A549 (cell line): ENCODE measurements at regions not wholly inside any gene's neighbourhood (a gene's known extent, or its start where the extent isn't known, plus 50 kb on each side); places are given as distances from the start of the nearest gene placed in this dataset.

ENCODE experiments used
- ATAC-seq, 2 experiments: fragments of 200-7000 bp in 1 of 2; fragments of >200 bp in 1 of 2; cut with Nextera tagmentation in 1 of 2; cut with Tn5 transposase in 1 of 2; 3 replicates each; pipeline versions ENCODE4 v1.8.0 to v1.9.1; 2018 to 2020; ENCODE audit warnings: mild to moderate bottlenecking in 1 of 2, moderate library complexity in 1 of 2
- CTCF ChIA-PET: fragments of 300-600 bp; sonication (Branson Sonifier 250); formaldehyde crosslinking; extraction: SDS; loops from one replicate; lab custom pipeline; 2021; ENCODE audit warnings: antibody characterized with exemption, inconsistent platforms; lab: Yijun Ruan, JAX
- POLR2A ChIA-PET: fragments of 350-600 bp; formaldehyde crosslinking; extraction: SDS; loops from one replicate; lab custom pipeline; 2021; ENCODE audit warnings: antibody characterized with exemption, inconsistent platforms; lab: Yijun Ruan, JAX
- DNase-seq, 2 experiments: peaks; one replicate each; pipeline versions ENCODE4 v3.0.0 to v3.0.0-alpha.2; 2011 to 2016; ENCODE audit warnings: low read depth in 1 of 2, low spot score in 1 of 2
- FAIRE-seq: peaks from 2 replicates; lab custom pipeline; 2011; peaks lifted over from hg19 to GRCh38; lab: Jason Lieb, UNC
- H3K27ac ChIP-seq, 2 experiments: fragments of >200 bp; sonication (Bioruptor Twin); formaldehyde crosslinking; 3 replicates each; pipeline ENCODE4 v1.5.1; 2016 to 2017
- H3K4me1 ChIP-seq: fragments of >200 bp; sonication (Bioruptor Twin); formaldehyde crosslinking; 3 replicates; pipeline ENCODE4 v1.6.1; 2016
- H3K4me2 ChIP-seq: fragments of >200 bp; sonication (Bioruptor Twin); formaldehyde crosslinking; 3 replicates; pipeline ENCODE4 v1.6.1; 2016
- H3K4me3 ChIP-seq: fragments of >200 bp; sonication (Bioruptor Twin); formaldehyde crosslinking; 3 replicates; pipeline ENCODE4 v1.5.1; 2016
- H3K9me3 ChIP-seq: fragments of >200 bp; sonication (Bioruptor Twin); formaldehyde crosslinking; 3 replicates; pipeline ENCODE4 v1.6.1; 2016
- BHLHE40 ChIP-seq: IDR thresholded peaks from 2 replicates; pipeline ENCODE4 v1.6.1; 2012; ENCODE audit warnings: low read depth, low read length, inconsistent platforms
- CHD2 ChIP-seq: fragments of 150-350 bp; IDR thresholded peaks from 2 replicates; pipeline ENCODE4 v1.6.1; 2014; ENCODE audit warnings: low read length; ENCODE audit not compliant: partially characterized antibody
- CHD4 ChIP-seq: fragments of 200-600 bp; sonication (generic); IDR thresholded peaks from 2 replicates; pipeline ENCODE4 v1.6.1; 2016; ENCODE audit warnings: antibody characterized with exemption, mild to moderate bottlenecking, borderline replicate concordance
- E2F6 ChIP-seq: IDR thresholded peaks from 2 replicates; pipeline ENCODE4 v1.6.1; 2012; ENCODE audit warnings: low read depth, borderline replicate concordance
- EHMT2 ChIP-seq: fragments of 200-600 bp; sonication (generic); IDR thresholded peaks from 2 replicates; pipeline ENCODE4 v1.6.1; 2016; ENCODE audit warnings: antibody characterized with exemption, low read depth, mild to moderate bottlenecking, moderate library complexity
- ELK1 ChIP-seq: fragments of 150-350 bp; IDR thresholded peaks from 2 replicates; pipeline ENCODE4 v1.6.1; 2014; ENCODE audit warnings: low read depth, mild to moderate bottlenecking, low read length
- EP300 ChIP-seq, 2 experiments: fragments of >200 bp; sonication (Bioruptor Twin); formaldehyde crosslinking; IDR thresholded peaks; 2 replicates in 1 of 2; 3 replicates in 1 of 2; pipeline ENCODE4 v1.6.1; 2016 to 2017
- ESRRA ChIP-seq: fragments of 150-350 bp; IDR thresholded peaks from 2 replicates; pipeline ENCODE4 v1.6.1; 2014; ENCODE audit warnings: mild to moderate bottlenecking, low read length, borderline replicate concordance
- FOSB ChIP-seq: fragments of 250-450 bp; sonication (Bioruptor Pico); IDR thresholded peaks from 2 replicates; pipeline ENCODE4 v1.5.0; 2020; ENCODE audit warnings: mild to moderate bottlenecking, moderate library complexity
- GATA3 ChIP-seq: IDR thresholded peaks from 2 replicates; pipeline ENCODE4 v1.6.1; 2012; ENCODE audit warnings: borderline replicate concordance
- HDAC2 ChIP-seq: fragments of 200-600 bp; sonication (generic); IDR thresholded peaks from 2 replicates; pipeline ENCODE4 v1.6.1; 2016
- HES2 ChIP-seq: fragments of >200 bp; sonication (Bioruptor Twin); formaldehyde crosslinking; IDR thresholded peaks from 2 replicates; pipeline ENCODE4 v1.6.1; 2016
- HMGXB4 ChIP-seq: fragments of 250-450 bp; sonication (Bioruptor Pico); IDR thresholded peaks from 2 replicates; pipeline ENCODE4 v1.5.0; 2021; ENCODE audit warnings: mild to moderate bottlenecking, moderate library complexity, borderline replicate concordance
- HOXB13 ChIP-seq: fragments of 250-450 bp; sonication (Bioruptor Pico); IDR thresholded peaks from 2 replicates; pipeline ENCODE4 v1.5.0; 2020; ENCODE audit warnings: low read depth, mild to moderate bottlenecking, moderate library complexity
- JUN ChIP-seq, 2 experiments: fragments of >200 bp; sonication (Bioruptor Twin); formaldehyde crosslinking; IDR thresholded peaks; 2 replicates in 1 of 2; 3 replicates in 1 of 2; pipeline ENCODE4 v1.6.1; 2016 to 2017
- MAFK ChIP-seq: fragments of 450-650 bp; IDR thresholded peaks from 2 replicates; pipeline ENCODE4 v1.6.1; 2014; ENCODE audit not compliant: partially characterized antibody
- MAX ChIP-seq: IDR thresholded peaks from 2 replicates; pipeline ENCODE4 v1.6.1; 2012
- NFE2L2 ChIP-seq: fragments of 150-350 bp; conservative IDR thresholded peaks from 2 replicates; pipeline ENCODE4 v1.6.1; 2014; ENCODE audit warnings: low read length
- POLR2A ChIP-seq: IDR thresholded peaks from 2 replicates; pipeline ENCODE4 v1.6.1; 2012; ENCODE audit warnings: mild to moderate bottlenecking, low read length
- POLR2AphosphoS2 ChIP-seq: conservative IDR thresholded peaks from 2 replicates; pipeline ENCODE4 v1.6.1; 2012; ENCODE audit warnings: low read length, improper control_type of control experiment, inconsistent platforms
- RAD21 ChIP-seq, 2 experiments: fragments of >200 bp in 1 of 2; sonication (Bioruptor Twin) in 1 of 2; formaldehyde crosslinking in 1 of 2; IDR thresholded peaks in 1 of 2; conservative IDR thresholded peaks in 1 of 2; 2 replicates in 1 of 2; 3 replicates in 1 of 2; pipeline ENCODE4 v1.6.1; 2012 to 2018; ENCODE audit warnings: inconsistent platforms in 1 of 2
- RARB ChIP-seq: fragments of 250-450 bp; sonication (Bioruptor Pico); IDR thresholded peaks from 2 replicates; pipeline ENCODE4 v1.8.0; 2021; ENCODE audit warnings: mild to moderate bottlenecking, moderate library complexity
- SMC3 ChIP-seq: fragments of >200 bp; sonication (Bioruptor Twin); formaldehyde crosslinking; IDR thresholded peaks from 3 replicates; pipeline ENCODE4 v1.6.1; 2018; ENCODE audit warnings: inconsistent platforms
- TP53 ChIP-seq: fragments of 250-450 bp; sonication (Bioruptor Pico); IDR thresholded peaks from 2 replicates; pipeline ENCODE4 v1.5.0; 2021; ENCODE audit warnings: mild to moderate bottlenecking, moderate library complexity
- ZC3H11A ChIP-seq: fragments of 450-650 bp; IDR thresholded peaks from 2 replicates; pipeline ENCODE4 v1.6.1; 2014; ENCODE audit warnings: antibody characterized with exemption, mild to moderate bottlenecking
- ZFP36 ChIP-seq: fragments of 450-650 bp; IDR thresholded peaks from 2 replicates; pipeline ENCODE4 v1.6.1; 2014; ENCODE audit warnings: borderline replicate concordance; ENCODE audit not compliant: partially characterized antibody
- ZNF302 ChIP-seq: fragments of 250-450 bp; sonication (Bioruptor Pico); IDR thresholded peaks from 2 replicates; pipeline ENCODE4 v1.9.0; 2021; ENCODE audit warnings: inconsistent platforms, mild to moderate bottlenecking, moderate library complexity
- ZSCAN20 ChIP-seq: fragments of 250-450 bp; sonication (Bioruptor Pico); IDR thresholded peaks from 2 replicates; pipeline ENCODE4 v1.8.0; 2022; ENCODE audit warnings: mild to moderate bottlenecking, moderate library complexity
- whole genome bisulfite sequencing: methylation state at CpG from one replicate; pipeline ENCODE4 v1.1.6; 2017; ENCODE audit errors: missing lambda C conversion rate; 5-methylcytosine and 5-hydroxymethylcytosine counted together

- CTCF ChIA-PET: no interaction called here
- DNase-seq: peak in 1 of 2 experiments; percentile 16
These were observed 94.8 kb upstream of the SESN3 start for GRCh38 chr11:95325777-95326258.

GRCh38 chr11:95324826-95325225 lies 93.8 kb upstream of the SESN3 start:
- Histone ChIP-seq H3K27ac (no peak overlapping the region; a peak in 1 of 6 replicates), H3K9me3 (no peaks in the 10 kb centered on the region), H3K4me3 (no peak overlapping the region), H3K4me1 (no peaks in the 10 kb centered on the region)
- FAIRE-seq (no peak), ATAC-seq (no peak), DNase-seq (no peak)
- WGBS: 83% methylated on average over 1 of the region's 1 CpG
- ChIA-PET CTCF (no interaction called here), POLR2A (no interaction called here)
- TF ChIP-seq HMGXB4 (no peak), FOSB (CRISPR knock-in tag) (no peak), BHLHE40 (no peak), RARB (CRISPR knock-in tag) (no peak), SMC3 (no peak), JUN (IDR thresholded peaks at IDR 0.05) (no peak), ZFP36 (no peak), MAX (no peak), NFE2L2 (no peak), HDAC2 (no peak), HES2 (no peak), ZC3H11A (no peak), ESRRA (no peak), EHMT2 (no peak)
- TF ChIP-seq, all 56 proteins: peak for 0
- no peak overlapping the region for H3K4me2 ChIP-seq

More at GRCh38 chr11:95325777-95326258, 94.8 kb upstream of the SESN3 start:
- TF ChIP-seq HDAC2: no peak
- no peak for TF ChIP-seq MAFK
- TF ChIP-seq POLR2A: no peak
- no peak for TF ChIP-seq HOXB13
- no peak for TF ChIP-seq MAX
- TF ChIP-seq TP53 (CRISPR knock-in tag): no peak
- TF ChIP-seq CHD4: no peak
- no peak for TF ChIP-seq ELK1
- no peak for TF ChIP-seq RAD21 (conservative IDR thresholded peaks at IDR 0.05 in 1 of 2, IDR thresholded peaks at IDR 0.05 in 1 of 2)
- TF ChIP-seq BHLHE40: no peak
- no peak for TF ChIP-seq ZSCAN20
- TF ChIP-seq POLR2AphosphoS2: no peak
- TF ChIP-seq E2F6: no peak
- TF ChIP-seq GATA3: no peak
- TF ChIP-seq ZNF302: no peak
- TF ChIP-seq CHD2: no peak
- no peak for TF ChIP-seq EP300 (IDR thresholded peaks at IDR 0.05)
- no peak for TF ChIP-seq JUN (IDR thresholded peaks at IDR 0.05)
- Histone ChIP-seq H3K27ac (no peak overlapping the region; a peak in 1 of 6 replicates), H3K4me3 (no peak overlapping the region), H3K9me3 (no peaks in the 10 kb centered on the region), H3K4me1 (no peaks in the 10 kb centered on the region), H3K4me2 (peak overlapping the region; percentile 26; the same call in 1 of the 3 replicates)
- 43% methylated on average over 8 of the region's 8 CpGs for WGBS
- ATAC-seq (0 out of 6 replicates have a peak, but pooled peaks of 1 of the 2 experiments have one; percentile 19), FAIRE-seq (no peak)
- POLR2A ChIA-PET: no interaction called here
